NCI-H510A treated with DMSO at 0.1 percent for 48 hours (cell line): ENCODE measurements at regions not wholly inside any gene's neighbourhood (a gene's known extent, or its start where the extent isn't known, plus 50 kb on each side); places are given as distances from the start of the nearest gene placed in this dataset.

Source experiments
- DNase-seq: peaks from one replicate; lab custom pipeline; 2025; lab: John Stamatoyannopoulos, UW

DNA sequence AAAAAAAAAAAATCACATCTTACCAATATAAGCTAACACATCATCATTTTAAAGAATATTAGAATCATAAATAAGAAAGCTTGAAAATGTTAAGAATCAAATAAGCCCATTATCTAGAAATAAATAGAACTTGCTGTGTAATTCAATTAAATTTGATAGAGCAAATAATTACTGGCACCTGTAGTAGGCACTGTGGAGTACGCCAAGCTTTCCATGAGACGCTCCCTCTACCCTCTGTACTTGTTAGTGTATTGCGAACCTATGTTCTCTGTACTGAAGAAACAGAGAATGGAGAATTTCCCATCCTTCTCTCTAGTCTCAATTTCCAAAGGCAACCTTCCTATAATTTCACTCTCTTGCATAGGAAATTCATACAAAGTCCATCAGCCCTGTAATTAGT, 61.7 kb upstream of the HAND2 start:
- no peak for DNase-seq

DNA sequence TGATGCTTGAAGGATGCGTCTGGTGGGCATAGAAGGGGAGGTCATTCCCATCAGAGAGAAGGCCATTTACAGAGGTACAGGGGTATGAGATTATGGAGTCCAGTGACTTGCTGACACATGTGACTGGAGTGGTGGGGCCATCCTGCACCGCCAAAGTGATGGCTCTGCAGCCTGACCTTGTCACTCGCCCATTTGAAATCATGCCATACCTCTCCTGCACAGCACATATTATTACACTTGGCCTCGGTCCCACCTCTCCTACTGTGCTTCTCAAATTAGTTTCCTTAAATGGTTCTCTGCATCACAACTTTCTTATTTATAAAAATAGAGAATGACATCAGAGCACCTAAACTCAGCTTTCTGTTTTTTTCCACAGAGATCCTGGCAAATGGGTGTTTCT, 60.7 kb upstream of the HAND2 start:
- DNase-seq, result no peak

DNA sequence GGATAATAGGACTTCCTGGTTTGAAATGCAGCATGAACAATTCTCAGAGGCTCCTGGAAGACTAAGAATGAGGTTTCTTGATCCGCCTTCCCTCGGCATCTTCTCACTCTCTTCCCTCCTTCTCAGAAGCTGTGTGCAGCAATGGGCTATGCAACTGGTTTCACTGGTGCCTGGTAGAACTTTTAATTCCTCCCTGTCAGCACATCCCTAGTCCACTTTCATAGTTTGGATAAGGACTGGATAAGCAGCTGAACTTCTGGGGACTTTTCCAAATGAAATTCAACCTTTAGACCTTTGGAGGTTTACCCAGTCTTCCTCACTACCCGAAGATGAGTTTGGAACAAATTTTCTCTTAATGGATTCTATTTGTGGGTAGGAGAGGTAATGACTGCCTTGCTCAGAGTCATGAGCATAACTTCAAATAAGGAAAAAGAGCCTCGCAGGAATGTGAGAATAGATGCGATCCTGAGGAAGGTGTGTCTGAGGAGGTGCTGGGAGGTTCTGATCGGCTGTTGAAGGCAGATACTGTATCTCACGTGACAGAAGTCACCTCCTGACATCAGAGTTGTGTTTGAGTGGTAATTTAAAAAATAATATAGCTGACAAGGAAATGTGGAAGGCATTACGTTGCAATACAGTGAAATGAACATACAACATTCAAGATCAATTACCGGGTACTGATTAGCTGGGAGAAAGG, 56.0 kb upstream of the HAND2 start:
- no peak for DNase-seq

DNA sequence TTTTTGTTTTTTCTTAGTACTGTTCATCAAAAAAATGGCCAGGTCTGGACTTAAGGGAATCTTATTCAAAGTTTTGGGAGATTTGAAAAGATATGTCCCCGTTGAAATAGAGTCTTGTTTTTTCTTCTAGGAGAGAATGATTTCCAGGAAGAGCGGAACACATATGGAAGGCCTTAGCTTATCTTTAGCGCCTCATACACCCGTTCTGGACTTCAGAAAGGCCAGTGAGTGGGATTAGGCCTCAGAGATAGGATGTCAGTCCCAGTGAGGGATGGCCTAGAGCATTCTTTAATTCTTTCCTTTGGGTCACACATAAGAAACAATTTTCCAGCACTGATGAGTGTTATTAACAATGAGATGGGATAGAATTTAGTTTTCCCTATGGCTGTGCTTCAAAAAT, 54.5 kb upstream of the HAND2 start:
- no peak for DNase-seq
